SK-N-SH treated with all-trans-retinoic acid at 6 μM for 48 hours (cell line): ENCODE measurements at regions not wholly inside any gene's neighbourhood (a gene's known extent, or its start where the extent isn't known, plus 50 kb on each side); places are given as distances from the start of the nearest gene placed in this dataset.
"Not testable (repeated sequence)": the region's sequence is repeated elsewhere in the genome, so short reads cannot be mapped to it uniquely, and the experiment has no call there.

ENCODE experiments used
- ATAC-seq: fragments of 200-7000 bp; cut with Tn5 transposase; 3 replicates; pipeline ENCODE4 v1.9.1; 2020; ENCODE audit warnings: mild to moderate bottlenecking, moderate library complexity
- BACH2 ChIP-seq: fragments of 250-450 bp; sonication (Bioruptor Pico); IDR thresholded peaks from 2 replicates; pipeline ENCODE4 v1.9.0; 2021; ENCODE audit warnings: mild to moderate bottlenecking, borderline replicate concordance
- CSDC2 ChIP-seq: fragments of 250-450 bp; sonication (Bioruptor Pico); IDR thresholded peaks from 2 replicates; pipeline ENCODE4 v1.5.0; 2020; ENCODE audit warnings: mild to moderate bottlenecking, moderate library complexity
- CSRNP3 ChIP-seq: fragments of 250-450 bp; sonication (Bioruptor Pico); IDR thresholded peaks from 2 replicates; pipeline ENCODE4 v1.5.1; 2021; ENCODE audit warnings: mild to moderate bottlenecking, moderate library complexity
- ESRRG ChIP-seq: fragments of 250-450 bp; sonication (Bioruptor Pico); IDR thresholded peaks from 2 replicates; pipeline ENCODE4 v1.6.1; 2021; ENCODE audit warnings: mild to moderate bottlenecking
- ISL1 ChIP-seq: fragments of 250-450 bp; sonication (Bioruptor Pico); IDR thresholded peaks from 2 replicates; pipeline ENCODE4 v2.1.2; 2022; ENCODE audit warnings: mild to moderate bottlenecking, moderate library complexity
- PATZ1 ChIP-seq: fragments of 250-450 bp; sonication (Bioruptor Pico); IDR thresholded peaks from 2 replicates; pipeline ENCODE4 v1.8.0; 2020; ENCODE audit warnings: mild to moderate bottlenecking, moderate library complexity, borderline replicate concordance
- POU6F1 ChIP-seq: fragments of 250-450 bp; sonication (Bioruptor Pico); IDR thresholded peaks from 2 replicates; pipeline ENCODE4 v1.8.0; 2021; ENCODE audit warnings: low read depth, mild to moderate bottlenecking, moderate library complexity, borderline replicate concordance
- PPARA ChIP-seq: fragments of 250-450 bp; sonication (Bioruptor Pico); IDR thresholded peaks from 2 replicates; pipeline ENCODE4 v1.5.0; 2020; ENCODE audit warnings: mild to moderate bottlenecking, borderline replicate concordance
- RARB ChIP-seq: fragments of 250-450 bp; sonication (Bioruptor Pico); IDR thresholded peaks from 2 replicates; pipeline ENCODE4 v1.8.0; 2021; ENCODE audit warnings: mild to moderate bottlenecking, moderate library complexity
- TSHZ2 ChIP-seq: fragments of 250-450 bp; sonication (Bioruptor Pico); IDR thresholded peaks from 2 replicates; pipeline ENCODE4 v1.5.0; 2020; ENCODE audit warnings: mild to moderate bottlenecking, moderate library complexity
- ZFP3 ChIP-seq: fragments of 250-450 bp; sonication (Bioruptor Pico); IDR thresholded peaks from 2 replicates; pipeline ENCODE4 v1.5.0; 2020; ENCODE audit warnings: mild to moderate bottlenecking, moderate library complexity
- ZFP30 ChIP-seq: fragments of 450-650 bp; formaldehyde crosslinking; IDR thresholded peaks from 2 replicates; pipeline ENCODE4 v1.5.0; 2022; ENCODE audit warnings: mild to moderate bottlenecking, moderate library complexity
- ZNF70 ChIP-seq: fragments of 450-650 bp; formaldehyde crosslinking; IDR thresholded peaks from 2 replicates; pipeline ENCODE4 v1.5.0; 2020; ENCODE audit warnings: mild to moderate bottlenecking, moderate library complexity
- ZNF8 ChIP-seq: fragments of 450-650 bp; formaldehyde crosslinking; IDR thresholded peaks from 2 replicates; pipeline ENCODE4 v1.5.0; 2020; ENCODE audit warnings: mild to moderate bottlenecking, moderate library complexity
- TF ChIP-seq, protein P1 (sequence below): fragments of 250-450 bp; sonication (Bioruptor Pico); IDR thresholded peaks from 2 replicates; pipeline ENCODE4 v1.5.1; 2020; ENCODE audit warnings: low read depth, mild to moderate bottlenecking, moderate library complexity

DNA sequence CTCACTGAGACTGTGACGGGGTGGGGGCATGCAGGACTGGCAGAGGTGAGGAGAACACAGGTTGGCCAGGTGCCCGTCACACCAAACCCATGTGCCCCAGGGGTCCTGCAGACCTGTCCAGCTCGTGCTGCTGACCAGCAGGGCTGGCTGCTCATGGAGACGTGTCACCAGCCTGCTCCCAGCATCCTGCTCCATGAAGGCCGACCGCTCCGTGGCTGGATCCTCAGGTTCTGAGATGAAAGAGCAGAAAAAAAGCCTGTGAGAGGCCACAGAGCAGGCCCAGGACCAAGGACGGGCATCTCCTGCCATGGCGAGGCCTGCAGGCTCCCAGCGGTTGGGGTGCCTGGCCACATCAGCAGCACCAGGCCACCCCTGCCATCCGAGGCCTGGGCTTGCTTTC is 71.7 kb upstream of the DRD5 start:
- ATAC-seq: no peak
- no peak for TF ChIP-seq PATZ1 (CRISPR knock-in tag)
- TF ChIP-seq PPARA (CRISPR knock-in tag): no peak
- TF ChIP-seq ZNF8 (CRISPR knock-in tag): no peak
- TF ChIP-seq CSDC2 (CRISPR knock-in tag): no peak
- no peak for TF ChIP-seq ISL1 (CRISPR knock-in tag)
- TF ChIP-seq ZFP3 (CRISPR knock-in tag): no peak
- TF ChIP-seq CSRNP3 (CRISPR knock-in tag): no peak
- TF ChIP-seq, protein P1, sequence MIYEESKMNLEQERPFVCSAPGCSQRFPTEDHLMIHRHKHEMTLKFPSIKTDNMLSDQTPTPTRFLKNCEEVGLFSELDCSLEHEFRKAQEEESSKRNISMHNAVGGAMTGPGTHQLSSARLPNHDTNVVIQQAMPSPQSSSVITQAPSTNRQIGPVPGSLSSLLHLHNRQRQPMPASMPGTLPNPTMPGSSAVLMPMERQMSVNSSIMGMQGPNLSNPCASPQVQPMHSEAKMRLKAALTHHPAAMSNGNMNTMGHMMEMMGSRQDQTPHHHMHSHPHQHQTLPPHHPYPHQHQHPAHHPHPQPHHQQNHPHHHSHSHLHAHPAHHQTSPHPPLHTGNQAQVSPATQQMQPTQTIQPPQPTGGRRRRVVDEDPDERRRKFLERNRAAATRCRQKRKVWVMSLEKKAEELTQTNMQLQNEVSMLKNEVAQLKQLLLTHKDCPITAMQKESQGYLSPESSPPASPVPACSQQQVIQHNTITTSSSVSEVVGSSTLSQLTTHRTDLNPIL (CRISPR knock-in tag): no peak
- no peak for TF ChIP-seq ZNF70
- no peak for TF ChIP-seq POU6F1 (CRISPR knock-in tag)
- no peak for TF ChIP-seq ESRRG (CRISPR knock-in tag)
- TF ChIP-seq TSHZ2 (CRISPR knock-in tag): no peak
- no peak for TF ChIP-seq ZFP30
- TF ChIP-seq BACH2 (CRISPR knock-in tag): no peak

DNA sequence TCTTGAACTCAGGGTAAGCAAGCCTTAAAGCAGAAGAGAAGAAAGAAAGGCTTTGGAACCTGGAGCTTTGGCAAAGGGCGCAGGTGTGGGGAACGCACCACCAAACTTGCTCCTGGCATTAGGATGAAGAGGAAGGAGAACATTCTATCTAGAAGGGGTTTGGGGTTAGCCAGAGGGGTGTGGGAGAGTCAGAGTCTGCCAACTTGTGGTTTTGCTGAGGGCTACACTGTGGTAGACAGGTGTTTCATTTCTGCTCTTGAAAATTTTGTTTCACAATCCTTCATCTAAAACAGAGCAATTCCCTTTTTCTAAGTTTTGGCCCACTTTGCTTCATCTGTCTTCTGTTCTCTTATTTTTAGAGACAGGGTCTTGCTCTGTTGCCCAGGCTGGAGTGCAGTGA is 66.2 kb upstream of the DRD5 start:
- not testable (repeated sequence) for ATAC-seq

DNA sequence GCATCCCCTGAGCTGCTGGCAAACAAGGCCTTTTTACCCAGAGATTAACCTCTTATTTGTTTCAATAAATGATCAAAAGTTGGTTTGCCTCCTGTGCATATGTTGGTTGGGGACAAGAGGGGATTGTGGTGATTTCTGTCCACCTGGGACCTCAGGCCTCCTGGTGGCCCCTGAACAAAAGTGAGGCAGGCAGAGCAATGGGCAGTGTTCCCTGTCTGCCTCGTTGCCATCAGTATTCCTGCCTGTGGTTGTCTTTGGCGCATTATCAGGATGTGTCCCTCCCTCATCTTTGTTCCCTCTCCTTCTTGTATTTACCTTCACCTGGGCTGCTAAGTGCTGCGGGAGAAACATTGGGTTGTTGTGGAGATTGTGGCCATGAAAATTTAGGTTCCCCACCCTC is 65.3 kb upstream of the DRD5 start:
- no peak for ATAC-seq
- TF ChIP-seq BACH2 (CRISPR knock-in tag) (no peak), ZFP3 (CRISPR knock-in tag) (no peak), RARB (CRISPR knock-in tag) (no peak)

- ATAC-seq: not testable (repeated sequence)
Measured at GRCh38 chr4:9718246-9718939, 63.0 kb upstream of the DRD5 start.

DNA sequence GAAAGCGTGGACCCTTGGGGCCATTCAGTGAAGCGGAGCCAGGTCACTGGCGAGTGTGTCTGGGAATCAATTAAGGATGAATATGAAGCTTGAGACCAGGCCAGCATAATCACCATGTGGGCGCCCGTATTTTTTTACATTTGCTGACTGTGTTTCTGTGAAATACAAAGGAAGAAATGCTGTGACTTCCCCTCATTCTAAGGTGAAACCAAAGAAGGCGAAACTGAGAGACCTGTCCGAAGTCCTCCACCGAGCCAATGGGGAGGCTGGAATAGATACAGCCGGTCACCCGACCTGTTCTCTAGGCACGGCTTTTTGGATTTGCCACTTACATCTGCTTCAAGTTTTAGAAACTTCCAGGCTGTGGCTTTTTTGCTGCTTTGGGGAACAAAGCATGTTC is 59.3 kb upstream of the DRD5 start:
- not testable (repeated sequence) for ATAC-seq
